Upper lobe of left lung (tissue), 4 donors: ENCODE measurements at regions not wholly inside any gene's neighbourhood (a gene's known extent, or its start where the extent isn't known, plus 50 kb on each side); places are given as distances from the start of the nearest gene placed in this dataset.
A peak's percentile ranks its signal among the peaks of the same experiment; 100 is the strongest.

ENCODE experiments used
- CTCF ChIP-seq, 6 experiments: fragments of 450-650 bp in 4 of 6; fragments of 200-600 bp in 2 of 6; sonication (generic) in 2 of 6; IDR thresholded peaks; one replicate each; pipeline ENCODE4 v1.5.1; 2016 to 2019; ENCODE audit warnings: antibody characterized with exemption in 6 of 6
- POLR2A ChIP-seq, 4 donors: fragments of 450-650 bp; IDR thresholded peaks; one replicate each; pipeline ENCODE4 v1.5.1; 2016 to 2017; ENCODE audit warnings: antibody characterized with exemption in 4 of 4, mild to moderate bottlenecking in 2 of 4
- POLR2AphosphoS5 ChIP-seq, 2 donors: sonication (generic); formaldehyde crosslinking; IDR thresholded peaks; one replicate each; pipeline ENCODE4 v1.5.1; 2017; ENCODE audit warnings: antibody characterized with exemption in 2 of 2

GRCh38 chr15:31434588-31435260, 108.1 kb downstream of the KLF13 start:
- peak in 2 of 4 donors; percentile 29 to 39 for TF ChIP-seq POLR2A (IDR thresholded peaks at IDR 0.05)
- peak; percentile 44 to 55 for TF ChIP-seq POLR2AphosphoS5 (IDR thresholded peaks at IDR 0.05)
- no peak for TF ChIP-seq CTCF (IDR thresholded peaks at IDR 0.05)
